ENCODE measurements at regions not wholly inside any gene's neighbourhood (a gene's known extent, or its start where the extent isn't known, plus 50 kb on each side); places are given as distances from the start of the nearest gene placed in this dataset.
"Not testable (repeated sequence)": the region's sequence is repeated elsewhere in the genome, so short reads cannot be mapped to it uniquely, and the experiment has no call there.

DNA sequence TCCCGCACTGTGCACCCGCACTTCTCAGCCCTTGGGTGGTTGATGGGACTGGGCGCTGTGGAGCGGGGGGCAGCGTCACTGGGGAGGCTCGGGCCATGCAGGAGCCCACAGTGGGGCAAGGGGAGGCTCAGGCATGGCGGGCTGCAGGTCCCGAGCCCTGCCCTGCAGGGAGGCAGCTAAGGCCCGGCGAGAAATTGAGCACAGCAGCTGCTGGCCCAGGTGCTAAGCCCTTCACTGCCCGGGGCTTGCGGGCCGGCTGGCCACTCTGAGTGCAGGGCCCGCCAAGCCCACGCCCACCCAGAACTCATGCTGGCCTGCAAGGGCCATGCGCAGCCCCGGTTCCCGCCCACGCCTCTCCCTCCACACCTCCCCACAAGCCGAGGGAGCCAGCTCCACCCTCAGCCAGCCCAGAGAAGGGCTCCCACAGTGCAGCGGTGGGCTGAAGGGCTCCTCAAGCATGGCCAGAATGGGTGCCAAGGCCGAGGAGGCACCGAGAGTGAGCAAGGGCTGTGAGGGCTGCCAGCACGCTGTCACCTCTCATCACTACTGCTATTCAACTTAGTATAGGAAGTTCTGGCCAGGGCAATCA, 60.3 kb upstream of the FBXL17 start:
- not testable (repeated sequence) for TF ChIP-seq CTCF, EP300 (IDR thresholded peaks at IDR 0.05)
